PFSK-1 (cell line): ENCODE measurements at regions not wholly inside any gene's neighbourhood (a gene's known extent, or its start where the extent isn't known, plus 50 kb on each side); places are given as distances from the start of the nearest gene placed in this dataset.

Source experiments
- FOXP2 ChIP-seq: optimal IDR thresholded peaks from 2 replicates; pipeline ENCODE3; 2011; ENCODE audit warnings: borderline replicate concordance, control low read depth, inconsistent platforms; ENCODE audit not compliant: insufficient read depth; ENCODE audit errors: extremely low read length, extremely low read depth
- POLR2AphosphoS5 ChIP-seq: IDR thresholded peaks from 2 replicates; pipeline ENCODE4 v1.6.1; 2012; ENCODE audit warnings: low read depth, mild to moderate bottlenecking, control low read depth, low read length, moderate library complexity
- SIN3A ChIP-seq: IDR thresholded peaks from 2 replicates; pipeline ENCODE4 v1.6.1; 2012; ENCODE audit warnings: mild to moderate bottlenecking, low read length, moderate library complexity, borderline replicate concordance; ENCODE audit not compliant: insufficient read depth
- TAF1 ChIP-seq: IDR thresholded peaks from 2 replicates; pipeline ENCODE4 v1.6.1; 2012; ENCODE audit warnings: low read length, control low read depth, borderline replicate concordance; ENCODE audit not compliant: insufficient read depth
- TF ChIP-seq, protein P1 (sequence below), 2 experiments: IDR thresholded peaks; 2 replicates each; pipeline versions ENCODE4 v1.6.1 to v1.8.0; 2011 to 2012; ENCODE audit warnings: low read depth in 2 of 2, low read length in 2 of 2, control low read depth in 1 of 2, inconsistent platforms in 1 of 2, mild to moderate bottlenecking in 1 of 2, moderate library complexity in 1 of 2; ENCODE audit not compliant: insufficient read depth in 1 of 2

DNA sequence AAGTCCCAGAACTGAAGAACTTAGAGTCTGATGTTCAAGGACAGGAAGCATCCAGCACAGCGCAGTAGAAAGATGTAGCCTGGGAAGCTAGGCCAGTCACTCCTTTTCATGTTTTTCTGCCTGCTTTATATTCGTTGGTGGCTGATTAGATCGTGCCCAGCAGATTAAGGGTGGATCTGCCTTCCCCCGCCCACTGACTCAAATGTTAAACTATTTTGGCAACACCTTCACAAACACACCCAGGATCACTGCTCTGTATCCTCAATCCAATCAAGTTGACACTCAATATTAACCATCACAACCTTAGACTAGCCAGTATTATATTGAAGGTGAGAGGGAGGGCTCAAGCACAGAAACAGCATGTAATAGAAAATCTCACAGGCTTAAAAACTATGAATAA lies 222.9 kb downstream of the C12orf50 start:
- TF ChIP-seq, protein P1, sequence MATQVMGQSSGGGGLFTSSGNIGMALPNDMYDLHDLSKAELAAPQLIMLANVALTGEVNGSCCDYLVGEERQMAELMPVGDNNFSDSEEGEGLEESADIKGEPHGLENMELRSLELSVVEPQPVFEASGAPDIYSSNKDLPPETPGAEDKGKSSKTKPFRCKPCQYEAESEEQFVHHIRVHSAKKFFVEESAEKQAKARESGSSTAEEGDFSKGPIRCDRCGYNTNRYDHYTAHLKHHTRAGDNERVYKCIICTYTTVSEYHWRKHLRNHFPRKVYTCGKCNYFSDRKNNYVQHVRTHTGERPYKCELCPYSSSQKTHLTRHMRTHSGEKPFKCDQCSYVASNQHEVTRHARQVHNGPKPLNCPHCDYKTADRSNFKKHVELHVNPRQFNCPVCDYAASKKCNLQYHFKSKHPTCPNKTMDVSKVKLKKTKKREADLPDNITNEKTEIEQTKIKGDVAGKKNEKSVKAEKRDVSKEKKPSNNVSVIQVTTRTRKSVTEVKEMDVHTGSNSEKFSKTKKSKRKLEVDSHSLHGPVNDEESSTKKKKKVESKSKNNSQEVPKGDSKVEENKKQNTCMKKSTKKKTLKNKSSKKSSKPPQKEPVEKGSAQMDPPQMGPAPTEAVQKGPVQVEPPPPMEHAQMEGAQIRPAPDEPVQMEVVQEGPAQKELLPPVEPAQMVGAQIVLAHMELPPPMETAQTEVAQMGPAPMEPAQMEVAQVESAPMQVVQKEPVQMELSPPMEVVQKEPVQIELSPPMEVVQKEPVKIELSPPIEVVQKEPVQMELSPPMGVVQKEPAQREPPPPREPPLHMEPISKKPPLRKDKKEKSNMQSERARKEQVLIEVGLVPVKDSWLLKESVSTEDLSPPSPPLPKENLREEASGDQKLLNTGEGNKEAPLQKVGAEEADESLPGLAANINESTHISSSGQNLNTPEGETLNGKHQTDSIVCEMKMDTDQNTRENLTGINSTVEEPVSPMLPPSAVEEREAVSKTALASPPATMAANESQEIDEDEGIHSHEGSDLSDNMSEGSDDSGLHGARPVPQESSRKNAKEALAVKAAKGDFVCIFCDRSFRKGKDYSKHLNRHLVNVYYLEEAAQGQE (IDR thresholded peaks at IDR 0.05; ENCODE audit: insufficient read depth in 1 of 2, low read depth in 2 of 2, low read length in 2 of 2): no peak
- TF ChIP-seq POLR2AphosphoS5 (no peak), SIN3A (no peak), FOXP2 (no peak), TAF1 (no peak)

DNA sequence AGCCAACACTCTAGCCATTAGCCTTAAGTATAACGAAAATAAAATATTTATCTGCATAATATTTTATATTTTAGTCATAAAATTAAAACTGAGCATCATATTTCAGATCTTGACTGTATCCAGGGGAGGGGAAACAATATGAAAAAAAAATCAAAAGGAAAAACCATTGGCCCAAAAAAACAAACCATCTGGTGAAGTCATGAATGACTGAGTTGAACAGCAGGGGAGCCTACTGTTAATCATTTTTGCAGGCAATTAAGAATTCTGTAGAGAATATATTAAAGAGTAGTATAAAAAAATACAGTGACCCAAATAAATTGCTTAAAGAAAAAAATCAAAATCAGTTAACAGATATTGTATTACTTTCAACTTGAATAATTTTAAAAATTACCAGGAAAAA lies 224.8 kb downstream of the C12orf50 start:
- TF ChIP-seq POLR2AphosphoS5: no peak
- TF ChIP-seq FOXP2: no peak
- TF ChIP-seq, protein P1 (IDR thresholded peaks at IDR 0.05; ENCODE audit: insufficient read depth in 1 of 2, low read depth in 2 of 2, low read length in 2 of 2): no peak
- TF ChIP-seq SIN3A: no peak
- TF ChIP-seq TAF1: no peak

DNA sequence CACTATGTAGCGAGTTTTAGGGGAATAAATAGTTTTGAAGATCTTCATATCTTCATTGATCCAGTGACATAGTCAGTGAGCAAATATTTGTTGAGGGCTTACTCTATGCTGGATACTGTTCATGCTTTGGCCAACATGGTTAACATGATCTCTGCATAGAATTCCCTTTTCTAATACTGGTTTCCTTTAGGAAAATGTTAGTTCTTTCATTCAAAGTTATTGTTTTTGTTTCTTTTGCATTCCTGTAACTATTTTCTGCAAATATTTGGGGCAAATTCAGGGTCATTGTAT lies 226.5 kb downstream of the C12orf50 start:
- TF ChIP-seq SIN3A: no peak
- no peak for TF ChIP-seq FOXP2
- no peak for TF ChIP-seq TAF1
- no peak for TF ChIP-seq POLR2AphosphoS5
- TF ChIP-seq, protein P1 (IDR thresholded peaks at IDR 0.05; ENCODE audit: insufficient read depth in 1 of 2, low read depth in 2 of 2, low read length in 2 of 2): no peak

DNA sequence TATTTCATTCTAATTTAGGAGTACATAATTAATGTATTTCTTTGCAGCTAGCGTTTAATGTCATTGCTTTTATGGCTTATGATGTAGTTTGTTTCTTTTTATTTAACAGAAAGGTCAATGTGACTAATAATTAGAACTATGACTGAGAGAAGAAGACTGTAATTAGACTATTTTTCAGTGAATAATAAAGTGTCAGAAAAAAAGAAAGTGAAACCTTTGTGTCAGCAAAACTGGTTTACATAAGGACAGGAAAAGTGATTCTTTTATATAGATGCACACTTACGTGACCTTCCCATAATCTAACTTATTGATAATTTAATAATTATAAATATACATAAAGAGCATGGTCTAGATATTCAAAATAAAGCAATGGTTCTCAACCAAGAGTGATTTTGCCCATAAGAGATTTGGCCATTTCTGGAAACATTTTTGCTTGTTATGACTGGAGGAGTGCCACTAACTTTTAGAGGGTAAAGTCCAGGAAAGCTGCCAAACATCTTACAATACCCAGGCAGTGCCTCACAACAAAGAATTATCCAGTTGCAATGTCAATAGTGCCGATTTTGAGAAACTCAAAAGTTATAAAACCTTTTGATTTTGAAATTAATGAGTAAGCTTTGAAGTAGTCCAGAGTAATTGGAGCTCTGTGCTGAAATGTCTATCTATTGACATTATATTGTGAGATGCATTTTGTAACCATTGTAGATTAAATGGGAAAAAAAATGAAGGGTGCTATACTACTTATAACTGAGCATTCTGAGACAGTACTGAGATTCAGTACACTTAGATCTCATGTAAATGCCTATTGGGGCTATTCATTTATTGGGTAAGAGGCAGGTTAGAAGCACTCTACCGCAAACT lies 227.1 kb downstream of the C12orf50 start:
- TF ChIP-seq TAF1 (no peak), FOXP2 (no peak), POLR2AphosphoS5 (no peak), SIN3A (no peak)
- TF ChIP-seq, protein P1 (IDR thresholded peaks at IDR 0.05; ENCODE audit: insufficient read depth in 1 of 2, low read depth in 2 of 2, low read length in 2 of 2): no peak
